NCI-H524 (cell line): ENCODE measurements at regions not wholly inside any gene's neighbourhood (a gene's known extent, or its start where the extent isn't known, plus 50 kb on each side); places are given as distances from the start of the nearest gene placed in this dataset.
A peak's percentile ranks its signal among the peaks of the same experiment; 100 is the strongest.
"Not testable (repeated sequence)": the region's sequence is repeated elsewhere in the genome, so short reads cannot be mapped to it uniquely, and the experiment has no call there.

ENCODE experiments used
- DNase-seq, 2 experiments: peaks; one replicate each; lab custom pipeline; 2025; lab: John Stamatoyannopoulos, UW

- no peak for DNase-seq
Observed at GRCh38 chr3:34109846-34110245, 311.4 kb downstream of the PDCD6IP start.

- no peak for DNase-seq
Observed at GRCh38 chr3:34111361-34111760, 312.9 kb downstream of the PDCD6IP start.

- not testable (repeated sequence) for DNase-seq
Observed at GRCh38 chr3:34112261-34112660, 313.8 kb downstream of the PDCD6IP start.

- DNase-seq: no peak
Observed at GRCh38 chr3:34131091-34131490, 332.7 kb downstream of the PDCD6IP start.

GRCh38 chr3:34132069-34132692, 333.8 kb downstream of the PDCD6IP start:
- peak; percentile 18 to 62 for DNase-seq

- DNase-seq: no peak
Observed at GRCh38 chr3:34139566-34139965, 341.1 kb downstream of the PDCD6IP start.

- no peak for DNase-seq
Observed at GRCh38 chr3:34140616-34141015, 342.2 kb downstream of the PDCD6IP start.

- DNase-seq: no peak
Observed at GRCh38 chr3:34141841-34142337, 343.5 kb downstream of the PDCD6IP start.

DNA sequence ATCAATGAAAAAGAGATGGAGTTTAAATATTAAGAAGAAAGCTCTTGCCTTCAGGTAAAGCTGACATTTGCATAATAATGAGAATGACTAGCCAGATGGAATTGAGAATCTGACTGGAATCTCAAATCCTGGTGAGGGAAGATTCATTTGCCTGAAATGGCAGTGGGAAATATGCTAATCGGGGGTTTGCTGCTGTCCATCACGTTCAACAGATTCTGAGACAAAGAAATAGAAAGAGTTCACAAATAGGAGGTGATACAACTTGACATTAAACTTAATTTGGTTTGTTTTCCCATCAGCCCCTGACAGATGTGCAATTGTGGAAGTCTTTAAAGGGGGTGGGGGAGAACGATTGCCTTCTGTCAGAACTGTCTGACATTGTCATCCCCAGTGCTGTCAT, 347.4 kb downstream of the PDCD6IP start:
- no peak for DNase-seq

DNA sequence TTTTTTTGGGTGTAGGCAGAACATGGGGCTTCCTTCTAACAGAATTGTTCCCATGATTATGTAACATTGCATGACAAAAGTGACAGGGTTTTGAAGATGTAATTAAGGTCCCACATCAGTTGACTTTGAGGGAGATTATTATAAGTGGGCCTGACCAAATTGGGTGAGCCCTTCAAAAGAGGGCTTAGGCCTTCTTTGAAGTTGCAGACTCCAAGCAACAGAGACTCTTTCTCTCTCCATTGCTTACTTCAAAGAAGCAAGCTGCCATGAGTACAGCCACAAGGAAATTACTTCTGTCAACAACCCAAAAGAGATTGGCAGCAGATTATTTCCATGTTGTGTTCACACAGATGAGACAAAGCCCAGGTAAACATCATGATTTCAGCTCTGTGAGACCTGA, 348.2 kb downstream of the PDCD6IP start:
- no peak for DNase-seq

GRCh38 chr3:34150992-34151391, 352.6 kb downstream of the PDCD6IP start:
- no peak for DNase-seq

- peak in 1 of 2 experiments; percentile 42 for DNase-seq
Observed at GRCh38 chr3:34152656-34153055, 354.2 kb downstream of the PDCD6IP start.

DNA sequence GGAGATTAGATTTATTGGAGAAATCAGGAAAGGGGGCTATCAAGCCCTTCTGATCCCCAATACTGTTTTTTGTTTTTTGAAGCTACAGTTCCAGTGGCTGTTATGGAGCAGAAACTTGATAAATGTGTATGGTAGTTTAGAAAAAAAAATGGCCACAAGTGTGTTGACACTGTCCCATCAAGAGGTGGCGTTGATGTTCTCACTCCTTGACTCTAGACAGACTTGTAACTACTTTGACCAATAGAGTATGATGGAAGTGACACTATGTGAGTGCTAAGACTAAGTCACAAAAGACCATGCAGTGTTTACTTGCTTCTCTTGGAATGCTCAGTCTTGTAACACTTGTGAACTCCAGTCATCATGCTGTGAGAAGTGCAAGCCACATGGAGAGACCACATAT, 356.7 kb downstream of the PDCD6IP start:
- DNase-seq: no peak

DNA sequence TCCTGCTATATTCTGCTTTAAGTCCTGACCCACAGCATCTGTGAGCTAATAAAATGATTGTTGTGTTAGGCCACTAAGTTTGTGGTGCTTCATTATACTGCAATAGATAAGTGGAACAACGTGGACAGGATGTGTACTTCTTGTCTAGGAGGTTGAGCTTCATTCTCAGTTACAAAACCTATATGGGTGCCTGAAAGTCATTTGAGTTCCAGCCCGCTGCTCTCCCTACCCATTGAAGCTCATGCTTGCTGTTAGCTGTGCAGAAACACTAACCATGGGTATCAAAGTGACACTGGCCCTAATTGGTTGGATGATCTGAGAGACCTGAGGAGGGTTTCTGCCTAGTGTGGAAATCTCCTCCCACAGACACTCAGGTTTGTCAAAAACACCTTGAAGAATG, 357.2 kb downstream of the PDCD6IP start:
- no peak for DNase-seq

- DNase-seq: no peak
Observed at GRCh38 chr3:34157491-34157890, 359.1 kb downstream of the PDCD6IP start.

DNA sequence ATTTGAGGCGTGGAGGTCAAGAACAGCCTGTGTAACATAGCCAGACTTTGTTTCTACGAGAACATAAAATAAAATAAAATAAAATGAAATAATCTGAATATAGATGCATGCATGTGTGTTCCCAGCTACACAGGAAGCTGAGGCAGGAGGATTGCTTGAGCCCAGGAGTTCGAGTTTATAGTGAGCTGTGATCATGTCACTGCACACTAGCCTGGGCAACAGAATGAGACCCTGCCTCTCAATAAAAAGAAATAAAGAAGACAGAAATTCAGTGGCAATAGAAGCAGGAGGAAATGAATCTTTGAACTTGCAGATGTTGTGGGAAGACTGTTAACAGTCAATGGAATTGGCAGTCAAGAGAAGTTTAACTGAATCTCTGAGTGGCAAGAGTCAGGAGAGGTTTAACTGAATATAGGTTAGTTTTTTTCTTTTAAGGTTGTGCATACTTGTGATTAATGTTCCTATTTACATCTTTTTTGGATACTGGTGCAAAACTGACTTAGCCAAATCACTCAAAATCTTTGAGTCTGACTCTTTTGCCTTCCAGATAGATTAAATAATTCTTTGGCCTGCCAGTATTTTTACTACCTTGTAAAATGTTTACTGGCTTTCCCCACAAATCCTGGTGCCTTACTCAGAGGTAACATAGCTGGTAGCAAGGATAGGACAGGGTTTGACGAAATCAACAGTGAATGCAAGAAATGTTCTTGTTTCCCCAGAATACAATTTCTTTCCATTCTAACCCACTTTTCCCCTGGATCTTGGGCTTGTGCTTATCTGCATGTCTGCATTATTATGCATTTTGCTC, 361.4 kb downstream of the PDCD6IP start:
- DNase-seq: no peak

DNA sequence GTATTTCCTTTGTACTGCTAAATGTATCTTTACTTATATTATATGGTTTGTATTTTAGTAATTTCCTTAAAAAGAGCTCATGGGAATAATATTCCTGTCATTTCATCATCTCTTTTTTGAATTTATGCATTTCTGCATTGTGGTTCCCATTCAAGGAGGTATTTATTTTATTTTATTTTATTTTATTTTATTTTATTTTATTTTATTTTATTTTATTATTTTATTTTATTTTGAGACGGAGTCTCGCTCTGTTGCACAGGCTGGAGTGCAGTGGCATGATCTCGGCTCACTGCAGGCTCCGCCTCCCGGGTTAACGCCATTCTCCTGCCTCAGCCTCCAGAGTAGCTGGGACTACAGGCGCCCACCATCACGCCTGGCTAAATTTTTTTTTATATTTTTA, 371.2 kb downstream of the PDCD6IP start:
- not testable (repeated sequence) for DNase-seq

- DNase-seq: no peak
Observed at GRCh38 chr3:34174740-34175139, 376.3 kb downstream of the PDCD6IP start.

DNA sequence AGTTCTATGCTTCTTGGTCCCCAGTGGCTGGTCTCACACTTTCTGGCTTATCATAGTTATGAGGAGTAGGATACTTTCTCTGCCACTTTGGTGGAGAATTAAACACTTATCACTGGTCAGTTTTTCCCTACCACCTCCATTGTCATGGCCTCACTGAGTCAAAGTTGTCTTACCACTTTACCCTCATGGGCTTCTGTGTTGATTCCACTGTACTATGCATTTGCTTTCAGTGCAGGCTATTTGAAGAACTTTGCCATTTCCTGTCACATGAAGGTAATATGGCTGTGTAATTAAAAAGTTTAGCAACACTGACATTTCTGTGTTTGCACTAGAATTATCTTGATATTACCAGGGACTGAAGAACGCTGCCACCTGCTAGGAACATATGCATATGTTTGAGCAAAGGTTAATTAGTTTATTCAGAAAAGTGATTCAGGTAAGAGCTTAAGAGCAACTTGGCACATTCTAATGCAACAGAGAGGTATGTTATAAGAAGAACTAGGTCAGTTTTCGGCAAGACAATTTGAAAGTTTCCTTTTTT, 377.3 kb downstream of the PDCD6IP start:
- no peak for DNase-seq

DNA sequence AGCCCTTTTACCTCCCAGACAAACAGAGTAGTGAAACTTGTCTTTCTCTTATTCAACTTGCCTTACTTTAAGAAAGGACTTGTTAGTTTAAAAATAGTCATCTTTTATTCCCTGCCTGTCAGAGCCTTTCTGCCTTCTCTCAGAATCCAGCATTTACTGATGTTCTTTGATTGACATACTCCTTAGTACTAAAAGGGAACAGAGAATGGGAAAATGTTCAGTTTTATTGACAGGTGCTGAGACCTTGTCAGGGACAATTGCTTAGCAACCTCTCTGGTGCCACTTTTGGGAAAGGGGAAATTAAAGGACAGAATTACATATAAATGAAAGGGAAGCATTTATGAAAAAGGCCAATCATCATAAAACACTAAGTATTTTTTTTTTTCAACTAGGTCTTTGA, 378.3 kb downstream of the PDCD6IP start:
- no peak for DNase-seq

- DNase-seq: no peak
Observed at GRCh38 chr3:34178415-34178814, 380.0 kb downstream of the PDCD6IP start.

DNA sequence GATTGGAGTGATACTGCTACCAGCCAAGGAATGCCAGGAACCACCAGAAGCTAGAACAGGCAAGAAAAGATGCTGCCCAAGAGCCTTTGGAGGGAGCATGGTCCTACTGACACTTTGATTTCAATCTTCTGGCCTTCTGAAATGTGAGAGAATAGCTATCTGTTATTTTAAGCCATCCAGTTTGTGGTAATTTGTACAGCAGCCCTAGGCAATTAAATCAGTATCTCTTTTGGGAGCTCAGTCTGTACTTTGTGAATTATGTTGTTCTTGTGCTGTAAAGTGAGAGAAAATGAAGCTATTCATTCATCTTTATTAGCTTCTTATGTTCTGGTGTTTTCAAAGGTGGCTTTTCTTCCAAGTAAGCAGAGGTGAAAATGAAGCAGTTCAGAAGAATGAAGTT, 381.3 kb downstream of the PDCD6IP start:
- no peak for DNase-seq

DNA sequence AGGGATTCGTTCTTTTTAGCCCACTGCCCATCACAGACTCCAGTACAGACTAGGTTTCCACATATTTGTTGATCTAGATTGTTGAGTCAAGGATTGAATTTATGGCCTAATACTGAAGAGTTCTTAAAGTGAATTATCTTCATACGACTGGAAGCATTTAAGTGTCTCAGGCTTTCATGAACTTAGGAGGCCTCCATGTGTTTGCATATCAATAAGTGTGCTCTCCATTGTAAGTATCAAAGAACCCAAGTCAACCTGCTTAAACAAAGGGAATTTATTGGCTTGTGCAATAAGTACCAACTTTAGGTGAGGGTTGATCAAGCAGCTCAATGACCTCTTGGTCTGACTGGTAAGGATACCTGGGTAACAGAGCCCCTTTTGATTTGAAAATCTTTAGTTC, 382.1 kb downstream of the PDCD6IP start:
- no peak for DNase-seq
